GM23338 (cell line): ENCODE measurements at regions not wholly inside any gene's neighbourhood (a gene's known extent, or its start where the extent isn't known, plus 50 kb on each side); places are given as distances from the start of the nearest gene placed in this dataset.

Experiments
- ATAC-seq: fragments of 200-7000 bp; cut with Tn5 transposase; 3 replicates; pipeline ENCODE4 v1.9.1; 2020
- DNase-seq: peaks from one replicate; pipeline ENCODE4 v3.0.0-alpha.2; 2015; ENCODE audit warnings: low spot score
- H2AFZ ChIP-seq: fragments of 200-600 bp; sonication (generic); 2 replicates; pipeline ENCODE4 v1.8.0; 2016; ENCODE audit warnings: antibody characterized with exemption, mild to moderate bottlenecking, moderate library complexity
- H3F3A ChIP-seq: fragments of 200-600 bp; sonication (generic); replicated peaks from 2 replicates; pipeline ENCODE4 v1.8.0; 2017; ENCODE audit warnings: antibody characterized with exemption, mixed run types, low read depth
- H3K27ac ChIP-seq: fragments of 200-600 bp; sonication (generic); 2 replicates; pipeline ENCODE4 v1.6.1; 2016; ENCODE audit warnings: low read depth
- H3K27me3 ChIP-seq: fragments of 200-600 bp; sonication (generic); 2 replicates; pipeline ENCODE4 v1.8.0; 2016; ENCODE audit warnings: mild to moderate bottlenecking, mixed run types, moderate library complexity; ENCODE audit not compliant: insufficient read depth
- H3K36me3 ChIP-seq: fragments of 200-600 bp; sonication (generic); 2 replicates; pipeline ENCODE4 v1.8.0; 2016; ENCODE audit warnings: mild to moderate bottlenecking; ENCODE audit not compliant: insufficient read depth
- H3K4me1 ChIP-seq: fragments of 200-600 bp; sonication (generic); 2 replicates; pipeline ENCODE4 v1.8.0; 2016; ENCODE audit warnings: mild to moderate bottlenecking, moderate library complexity; ENCODE audit not compliant: insufficient read depth
- H3K4me2 ChIP-seq: fragments of 200-600 bp; sonication (generic); 2 replicates; pipeline ENCODE4 v1.7.1; 2017; ENCODE audit warnings: mixed run types
- H3K4me3 ChIP-seq: fragments of 200-600 bp; sonication (generic); 2 replicates; pipeline ENCODE4 v1.6.1; 2016; ENCODE audit warnings: mixed run types
- H3K79me2 ChIP-seq: fragments of 200-600 bp; sonication (generic); replicated peaks from 2 replicates; pipeline ENCODE4 v1.8.0; 2017; ENCODE audit warnings: mild to moderate bottlenecking; ENCODE audit not compliant: insufficient read depth
- H3K9me2 ChIP-seq: fragments of 200-600 bp; sonication (generic); 2 replicates; pipeline ENCODE4 v1.8.0; 2017; ENCODE audit not compliant: insufficient read depth
- H4K20me1 ChIP-seq: fragments of 200-600 bp; sonication (generic); replicated peaks from 2 replicates; pipeline ENCODE4 v1.8.0; 2017; ENCODE audit warnings: mild to moderate bottlenecking; ENCODE audit not compliant: insufficient read depth
- H3K27ac Mint-ChIP-seq: 2 replicates; pipeline ENCODE4 v1.8.0; 2020; ENCODE audit warnings: inconsistent platforms, mild to moderate bottlenecking, moderate library complexity, mixed read lengths
- H3K27me3 Mint-ChIP-seq: 3 replicates; pipeline ENCODE4 v1.8.0; 2022; ENCODE audit warnings: low read depth, mild to moderate bottlenecking, moderate library complexity, mixed read lengths, inconsistent platforms; ENCODE audit not compliant: insufficient read depth, poor library complexity
- H3K36me3 Mint-ChIP-seq: 3 replicates; pipeline ENCODE4 v1.8.0; 2021; ENCODE audit warnings: low read depth, mild to moderate bottlenecking, inconsistent platforms, moderate library complexity, mixed read lengths
- H3K4me1 Mint-ChIP-seq: 3 replicates; pipeline ENCODE4 v1.8.0; 2020; ENCODE audit warnings: mild to moderate bottlenecking, inconsistent platforms, mixed read lengths
- H3K4me3 Mint-ChIP-seq: 3 replicates; pipeline ENCODE4 v1.8.0; 2021; ENCODE audit warnings: moderate library complexity, mild to moderate bottlenecking, inconsistent platforms, mixed read lengths
- H3K9me3 Mint-ChIP-seq: 3 replicates; pipeline ENCODE4 v1.8.0; 2020; ENCODE audit warnings: moderate library complexity, mild to moderate bottlenecking, inconsistent platforms, mixed read lengths
- CREB1 ChIP-seq: fragments of 250-450 bp; sonication (Bioruptor Pico); IDR thresholded peaks from 2 replicates; pipeline ENCODE4 v1.5.0; 2020; ENCODE audit warnings: low read depth, mild to moderate bottlenecking, moderate library complexity
- POLR2AphosphoS5 ChIP-seq: IDR thresholded peaks from 2 replicates; pipeline ENCODE4 v1.6.1; 2016; ENCODE audit warnings: antibody characterized with exemption, low read depth
- STAT1 ChIP-seq: IDR thresholded peaks from one replicate; pipeline ENCODE4 v1.6.1; 2016; ENCODE audit warnings: antibody characterized with exemption; ENCODE audit not compliant: unreplicated experiment
- ZNF114 ChIP-seq: fragments of 250-450 bp; sonication (Bioruptor Pico); IDR thresholded peaks from 2 replicates; pipeline ENCODE4 v1.5.0; 2020; ENCODE audit warnings: mild to moderate bottlenecking, moderate library complexity
- ZNF331 ChIP-seq: fragments of 250-450 bp; sonication (Bioruptor Pico); IDR thresholded peaks from 2 replicates; pipeline ENCODE4 v1.5.0; 2020; ENCODE audit warnings: low read depth, mild to moderate bottlenecking, moderate library complexity
- TF ChIP-seq, protein P1 (sequence below): fragments of 250-450 bp; sonication (Bioruptor Pico); IDR thresholded peaks from 2 replicates; pipeline ENCODE4 v1.5.0; 2020; ENCODE audit warnings: mild to moderate bottlenecking, moderate library complexity
- TF ChIP-seq, protein P2 (sequence below), 2 experiments: fragments of 200-600 bp in 1 of 2; sonication (generic) in 1 of 2; conservative IDR thresholded peaks; 2 replicates each; pipeline versions ENCODE4 v1.5.1 to v1.6.1; 2016 to 2017; ENCODE audit warnings: antibody characterized with exemption in 2 of 2, low read depth in 2 of 2, mild to moderate bottlenecking in 2 of 2, moderate library complexity in 1 of 2

DNA sequence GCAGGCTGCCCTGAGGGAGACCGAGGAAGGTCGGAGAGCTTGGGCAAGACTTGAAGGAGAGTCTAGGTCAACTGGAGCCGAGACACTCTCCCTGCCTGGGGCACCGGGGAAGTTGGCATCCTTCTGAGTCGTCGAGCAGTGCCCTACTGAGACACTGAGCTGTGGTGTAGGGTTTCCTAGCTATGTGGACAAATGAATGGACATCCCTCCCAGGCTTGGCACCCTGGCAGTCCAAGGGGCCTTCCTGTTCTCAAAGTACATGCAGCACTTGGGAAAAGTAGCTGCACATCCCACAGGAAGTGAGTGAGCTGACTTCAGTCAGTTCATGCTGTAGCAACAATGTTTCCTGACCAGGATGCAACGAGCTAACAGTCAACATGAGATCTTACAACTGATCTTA is 57.2 kb upstream of the INPP5A start (continued):
- TF ChIP-seq, protein P1, sequence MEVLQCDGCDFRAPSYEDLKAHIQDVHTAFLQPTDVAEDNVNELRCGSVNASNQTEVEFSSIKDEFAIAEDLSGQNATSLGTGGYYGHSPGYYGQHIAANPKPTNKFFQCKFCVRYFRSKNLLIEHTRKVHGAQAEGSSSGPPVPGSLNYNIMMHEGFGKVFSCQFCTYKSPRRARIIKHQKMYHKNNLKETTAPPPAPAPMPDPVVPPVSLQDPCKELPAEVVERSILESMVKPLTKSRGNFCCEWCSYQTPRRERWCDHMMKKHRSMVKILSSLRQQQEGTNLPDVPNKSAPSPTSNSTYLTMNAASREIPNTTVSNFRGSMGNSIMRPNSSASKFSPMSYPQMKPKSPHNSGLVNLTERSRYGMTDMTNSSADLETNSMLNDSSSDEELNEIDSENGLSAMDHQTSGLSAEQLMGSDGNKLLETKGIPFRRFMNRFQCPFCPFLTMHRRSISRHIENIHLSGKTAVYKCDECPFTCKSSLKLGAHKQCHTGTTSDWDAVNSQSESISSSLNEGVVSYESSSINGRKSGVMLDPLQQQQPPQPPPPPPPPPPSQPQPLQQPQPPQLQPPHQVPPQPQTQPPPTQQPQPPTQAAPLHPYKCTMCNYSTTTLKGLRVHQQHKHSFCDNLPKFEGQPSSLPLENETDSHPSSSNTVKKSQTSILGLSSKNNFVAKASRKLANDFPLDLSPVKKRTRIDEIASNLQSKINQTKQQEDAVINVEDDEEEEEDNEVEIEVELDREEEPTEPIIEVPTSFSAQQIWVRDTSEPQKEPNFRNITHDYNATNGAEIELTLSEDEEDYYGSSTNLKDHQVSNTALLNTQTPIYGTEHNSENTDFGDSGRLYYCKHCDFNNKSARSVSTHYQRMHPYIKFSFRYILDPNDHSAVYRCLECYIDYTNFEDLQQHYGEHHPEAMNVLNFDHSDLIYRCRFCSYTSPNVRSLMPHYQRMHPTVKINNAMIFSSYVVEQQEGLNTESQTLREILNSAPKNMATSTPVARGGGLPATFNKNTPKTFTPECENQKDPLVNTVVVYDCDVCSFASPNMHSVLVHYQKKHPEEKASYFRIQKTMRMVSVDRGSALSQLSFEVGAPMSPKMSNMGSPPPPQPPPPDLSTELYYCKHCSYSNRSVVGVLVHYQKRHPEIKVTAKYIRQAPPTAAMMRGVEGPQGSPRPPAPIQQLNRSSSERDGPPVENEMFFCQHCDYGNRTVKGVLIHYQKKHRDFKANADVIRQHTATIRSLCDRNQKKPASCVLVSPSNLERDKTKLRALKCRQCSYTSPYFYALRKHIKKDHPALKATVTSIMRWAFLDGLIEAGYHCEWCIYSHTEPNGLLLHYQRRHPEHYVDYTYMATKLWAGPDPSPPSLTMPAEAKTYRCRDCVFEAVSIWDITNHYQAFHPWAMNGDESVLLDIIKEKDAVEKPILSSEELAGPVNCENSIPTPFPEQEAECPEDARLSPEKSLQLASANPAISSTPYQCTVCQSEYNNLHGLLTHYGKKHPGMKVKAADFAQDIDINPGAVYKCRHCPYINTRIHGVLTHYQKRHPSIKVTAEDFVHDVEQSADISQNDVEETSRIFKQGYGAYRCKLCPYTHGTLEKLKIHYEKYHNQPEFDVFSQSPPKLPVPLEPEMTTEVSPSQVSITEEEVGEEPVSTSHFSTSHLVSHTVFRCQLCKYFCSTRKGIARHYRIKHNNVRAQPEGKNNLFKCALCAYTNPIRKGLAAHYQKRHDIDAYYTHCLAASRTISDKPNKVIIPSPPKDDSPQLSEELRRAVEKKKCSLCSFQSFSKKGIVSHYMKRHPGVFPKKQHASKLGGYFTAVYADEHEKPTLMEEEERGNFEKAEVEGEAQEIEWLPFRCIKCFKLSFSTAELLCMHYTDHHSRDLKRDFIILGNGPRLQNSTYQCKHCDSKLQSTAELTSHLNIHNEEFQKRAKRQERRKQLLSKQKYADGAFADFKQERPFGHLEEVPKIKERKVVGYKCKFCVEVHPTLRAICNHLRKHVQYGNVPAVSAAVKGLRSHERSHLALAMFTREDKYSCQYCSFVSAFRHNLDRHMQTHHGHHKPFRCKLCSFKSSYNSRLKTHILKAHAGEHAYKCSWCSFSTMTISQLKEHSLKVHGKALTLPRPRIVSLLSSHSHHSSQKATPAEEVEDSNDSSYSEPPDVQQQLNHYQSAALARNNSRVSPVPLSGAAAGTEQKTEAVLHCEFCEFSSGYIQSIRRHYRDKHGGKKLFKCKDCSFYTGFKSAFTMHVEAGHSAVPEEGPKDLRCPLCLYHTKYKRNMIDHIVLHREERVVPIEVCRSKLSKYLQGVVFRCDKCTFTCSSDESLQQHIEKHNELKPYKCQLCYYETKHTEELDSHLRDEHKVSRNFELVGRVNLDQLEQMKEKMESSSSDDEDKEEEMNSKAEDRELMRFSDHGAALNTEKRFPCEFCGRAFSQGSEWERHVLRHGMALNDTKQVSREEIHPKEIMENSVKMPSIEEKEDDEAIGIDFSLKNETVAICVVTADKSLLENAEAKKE (CRISPR knock-in tag), result no peak
- no peak for TF ChIP-seq POLR2AphosphoS5
- TF ChIP-seq STAT1, result no peak
- TF ChIP-seq CREB1, result no peak

DNA sequence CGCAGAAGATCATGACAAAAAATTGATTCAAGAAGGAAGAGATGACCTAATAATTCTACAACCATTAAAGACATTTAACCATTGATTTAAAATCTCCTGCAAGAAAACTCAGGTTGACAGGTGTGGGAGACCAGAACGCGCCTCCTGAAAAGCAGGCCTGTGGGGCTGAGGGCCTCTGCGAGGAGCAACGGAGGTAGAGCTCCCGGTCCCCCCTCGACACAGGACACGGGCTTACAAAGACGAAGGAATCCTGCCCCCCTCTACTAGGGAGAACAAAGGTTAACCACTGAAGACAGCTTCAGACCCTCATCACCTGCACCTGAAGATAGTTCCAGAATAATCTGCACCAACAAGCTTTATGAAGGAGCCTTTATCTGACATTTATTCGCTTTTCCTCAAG is 55.9 kb upstream of the INPP5A start:
- Histone ChIP-seq H3K4me1 (no peaks in the 10 kb centered on the region), H3K9me2 (no peaks in the 10 kb centered on the region; the same call in 1 of the 2 replicates), H3K36me3 (no peaks in the 10 kb centered on the region), H3K79me2 (no peaks in the 10 kb centered on the region), H3K27me3 (no peaks in the 10 kb centered on the region), H3F3A (no peaks in the 10 kb centered on the region), H2AFZ (no peak overlapping the region; the same call in 1 of the 2 replicates), H3K27ac (no peak overlapping the region), H3K4me2 (no peak overlapping the region), H3K4me3 (no peak overlapping the region), H4K20me1 (no peaks in the 10 kb centered on the region)
- no peak overlapping the region for H3K4me3 Mint-ChIP-seq
- ATAC-seq, result no peak
- DNase-seq, result no peak
- TF ChIP-seq ZNF114 (CRISPR knock-in tag) (no peak), POLR2AphosphoS5 (no peak), ZNF331 (CRISPR knock-in tag) (no peak)
- TF ChIP-seq, protein P2, sequence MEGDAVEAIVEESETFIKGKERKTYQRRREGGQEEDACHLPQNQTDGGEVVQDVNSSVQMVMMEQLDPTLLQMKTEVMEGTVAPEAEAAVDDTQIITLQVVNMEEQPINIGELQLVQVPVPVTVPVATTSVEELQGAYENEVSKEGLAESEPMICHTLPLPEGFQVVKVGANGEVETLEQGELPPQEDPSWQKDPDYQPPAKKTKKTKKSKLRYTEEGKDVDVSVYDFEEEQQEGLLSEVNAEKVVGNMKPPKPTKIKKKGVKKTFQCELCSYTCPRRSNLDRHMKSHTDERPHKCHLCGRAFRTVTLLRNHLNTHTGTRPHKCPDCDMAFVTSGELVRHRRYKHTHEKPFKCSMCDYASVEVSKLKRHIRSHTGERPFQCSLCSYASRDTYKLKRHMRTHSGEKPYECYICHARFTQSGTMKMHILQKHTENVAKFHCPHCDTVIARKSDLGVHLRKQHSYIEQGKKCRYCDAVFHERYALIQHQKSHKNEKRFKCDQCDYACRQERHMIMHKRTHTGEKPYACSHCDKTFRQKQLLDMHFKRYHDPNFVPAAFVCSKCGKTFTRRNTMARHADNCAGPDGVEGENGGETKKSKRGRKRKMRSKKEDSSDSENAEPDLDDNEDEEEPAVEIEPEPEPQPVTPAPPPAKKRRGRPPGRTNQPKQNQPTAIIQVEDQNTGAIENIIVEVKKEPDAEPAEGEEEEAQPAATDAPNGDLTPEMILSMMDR (conservative IDR thresholded peaks at IDR 0.05; ENCODE audit: low read depth in 2 of 2), result no peak
- H3K27me3 Mint-ChIP-seq, result no peaks in the 10 kb centered on the region
- peaks cover 2% of the 10 kb centered on the region; the same call in 2 of the 3 replicates for H3K4me1 Mint-ChIP-seq
- no peaks in the 10 kb centered on the region for H3K9me3 Mint-ChIP-seq
- no peaks in the 10 kb centered on the region for H3K36me3 Mint-ChIP-seq
- no peak overlapping the region for H3K27ac Mint-ChIP-seq
